ELR (cell line): ENCODE measurements at regions not wholly inside any gene's neighbourhood (a gene's known extent, or its start where the extent isn't known, plus 50 kb on each side); places are given as distances from the start of the nearest gene placed in this dataset.
A peak's percentile ranks its signal among the peaks of the same experiment; 100 is the strongest.
"Not testable (repeated sequence)": the region's sequence is repeated elsewhere in the genome, so short reads cannot be mapped to it uniquely, and the experiment has no call there.

ENCODE experiments used
- DNase-seq: peaks from one replicate; pipeline ENCODE4 v3.0.0-alpha.2; 2015; ENCODE audit warnings: low read depth

DNA sequence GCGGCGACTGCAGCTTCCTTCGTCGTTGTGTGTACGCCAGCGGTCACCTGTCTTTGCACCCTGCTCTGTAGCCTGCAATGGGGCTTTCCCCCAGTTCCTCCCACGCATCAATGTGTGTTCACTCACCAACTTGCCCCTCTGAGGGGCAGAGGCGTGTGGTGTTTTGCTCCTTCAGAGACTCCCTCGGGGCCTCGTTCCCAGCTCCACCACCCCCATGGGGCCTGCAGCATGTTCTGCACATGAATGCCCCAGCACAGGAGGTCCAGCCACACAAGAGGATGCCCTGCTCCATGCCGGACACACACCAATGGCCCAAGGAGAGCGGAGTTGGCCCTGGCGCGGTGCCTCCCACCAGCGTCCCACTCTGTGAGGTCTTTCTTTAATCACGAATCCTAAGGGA is 196.8 kb downstream of the BANP start:
- not testable (repeated sequence) for DNase-seq

DNA sequence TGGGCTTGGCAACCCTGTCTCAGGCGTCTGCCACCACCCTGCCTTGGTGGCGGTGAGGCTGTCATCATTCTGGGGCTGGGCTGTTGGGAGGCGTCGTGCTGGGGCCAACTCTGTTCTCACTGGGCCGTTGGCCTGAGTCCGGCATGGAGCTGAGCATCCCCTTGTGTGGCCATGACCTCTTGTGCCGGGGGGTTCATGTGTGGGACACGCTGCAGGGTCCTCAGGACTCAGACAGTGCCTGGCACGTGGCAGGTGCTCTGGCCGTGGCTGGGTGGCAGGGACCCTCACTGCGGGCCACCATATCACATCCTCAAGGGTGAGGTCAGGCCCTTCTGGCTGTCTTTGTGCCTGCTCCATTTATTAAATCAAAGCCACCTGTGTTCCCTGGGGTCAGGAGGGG is 197.4 kb downstream of the BANP start:
- not testable (repeated sequence) for DNase-seq

DNA sequence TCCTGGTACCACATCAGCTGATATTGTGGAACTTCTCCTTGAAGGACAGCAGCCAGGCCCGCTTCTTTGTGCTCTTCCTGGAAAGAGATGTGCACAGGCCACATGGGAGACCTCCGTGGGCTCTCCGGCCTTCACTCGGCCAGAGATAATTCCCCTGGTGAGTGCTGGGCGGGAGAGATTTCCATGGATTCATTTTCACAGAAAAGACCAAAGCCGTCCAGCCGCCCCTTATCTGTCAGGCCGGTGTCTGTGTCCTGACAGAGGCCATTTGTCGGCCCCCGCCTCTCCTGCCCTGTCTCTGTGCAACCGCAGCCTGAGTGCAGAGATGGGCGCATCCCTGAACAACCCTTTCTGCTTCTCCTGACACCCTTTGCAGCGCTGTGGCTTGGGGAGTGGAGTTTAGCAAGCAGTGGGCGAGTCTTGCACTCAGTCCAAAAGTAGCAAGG is 197.9 kb downstream of the BANP start:
- DNase-seq: not testable (repeated sequence)

DNA sequence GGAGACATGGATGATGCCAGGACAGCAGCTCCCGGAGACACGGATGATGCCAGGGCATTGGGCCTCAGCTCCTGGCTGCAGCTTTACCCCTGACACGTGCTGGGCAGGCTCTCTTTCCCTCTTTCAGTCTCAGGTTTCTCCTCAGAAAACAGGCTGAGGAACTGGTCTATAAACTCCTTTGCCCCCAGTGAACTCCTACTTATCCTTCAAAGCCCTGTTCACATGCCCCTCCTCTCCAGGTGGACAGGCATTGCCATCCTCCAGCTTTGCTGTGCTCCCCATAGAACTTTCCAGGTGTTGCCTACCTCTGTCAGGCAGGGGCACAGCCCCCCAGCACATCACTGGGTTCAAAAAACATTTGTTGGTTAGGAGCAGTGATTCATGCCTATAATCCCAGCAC is 198.4 kb downstream of the BANP start:
- DNase-seq: not testable (repeated sequence)

DNA sequence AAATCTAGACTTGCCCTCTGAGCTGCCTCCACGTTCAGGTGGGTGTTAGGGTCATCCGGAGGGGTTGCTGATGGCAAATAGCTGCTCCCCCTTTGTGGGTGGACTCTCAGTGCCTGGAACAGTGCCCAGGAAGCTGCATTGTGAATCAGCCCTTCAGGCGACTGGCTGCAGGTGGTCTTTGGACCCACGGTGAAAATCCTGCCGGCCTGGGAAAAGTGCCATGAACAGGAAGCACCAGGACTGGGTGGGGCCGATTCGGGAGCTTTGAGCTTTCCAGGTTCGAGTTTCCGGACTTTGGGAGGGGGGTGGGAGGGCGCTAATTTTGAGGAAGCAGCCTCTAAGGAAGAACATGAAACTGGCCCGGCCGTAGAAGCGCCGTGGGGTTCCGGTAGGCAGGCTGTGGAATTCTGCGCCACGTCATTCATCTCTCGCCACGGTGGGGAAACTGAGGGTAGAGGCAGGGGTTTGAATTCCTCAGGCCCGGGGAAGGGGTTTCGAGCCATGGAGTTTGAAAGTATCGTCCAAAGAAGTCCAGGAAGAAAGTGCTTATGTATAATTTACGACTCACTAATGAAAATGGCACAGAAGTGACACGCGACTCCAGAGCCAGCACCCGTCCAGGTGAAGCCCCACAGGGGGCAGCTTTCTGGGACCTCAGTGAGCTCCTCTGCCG is 199.4 kb downstream of the BANP start:
- not testable (repeated sequence) for DNase-seq

DNA sequence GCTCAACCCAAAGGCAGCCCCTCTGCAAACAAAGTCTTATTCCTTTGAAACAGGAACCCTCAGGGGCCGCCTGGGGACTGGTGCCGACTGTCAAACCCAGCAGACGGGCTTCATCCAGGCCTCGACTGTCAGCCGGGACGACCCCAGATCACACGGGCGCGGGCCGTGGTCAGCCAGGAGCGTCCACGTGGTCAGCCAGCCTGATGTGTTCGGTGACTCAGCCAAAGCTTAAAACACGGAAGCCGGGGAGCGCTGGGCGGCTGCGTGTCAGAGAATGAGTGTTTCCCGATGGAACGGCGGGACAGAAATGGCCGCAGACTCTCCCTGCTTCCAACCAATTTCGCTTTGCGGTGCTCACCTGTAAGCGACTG is 199.9 kb downstream of the BANP start:
- not testable (repeated sequence) for DNase-seq

DNA sequence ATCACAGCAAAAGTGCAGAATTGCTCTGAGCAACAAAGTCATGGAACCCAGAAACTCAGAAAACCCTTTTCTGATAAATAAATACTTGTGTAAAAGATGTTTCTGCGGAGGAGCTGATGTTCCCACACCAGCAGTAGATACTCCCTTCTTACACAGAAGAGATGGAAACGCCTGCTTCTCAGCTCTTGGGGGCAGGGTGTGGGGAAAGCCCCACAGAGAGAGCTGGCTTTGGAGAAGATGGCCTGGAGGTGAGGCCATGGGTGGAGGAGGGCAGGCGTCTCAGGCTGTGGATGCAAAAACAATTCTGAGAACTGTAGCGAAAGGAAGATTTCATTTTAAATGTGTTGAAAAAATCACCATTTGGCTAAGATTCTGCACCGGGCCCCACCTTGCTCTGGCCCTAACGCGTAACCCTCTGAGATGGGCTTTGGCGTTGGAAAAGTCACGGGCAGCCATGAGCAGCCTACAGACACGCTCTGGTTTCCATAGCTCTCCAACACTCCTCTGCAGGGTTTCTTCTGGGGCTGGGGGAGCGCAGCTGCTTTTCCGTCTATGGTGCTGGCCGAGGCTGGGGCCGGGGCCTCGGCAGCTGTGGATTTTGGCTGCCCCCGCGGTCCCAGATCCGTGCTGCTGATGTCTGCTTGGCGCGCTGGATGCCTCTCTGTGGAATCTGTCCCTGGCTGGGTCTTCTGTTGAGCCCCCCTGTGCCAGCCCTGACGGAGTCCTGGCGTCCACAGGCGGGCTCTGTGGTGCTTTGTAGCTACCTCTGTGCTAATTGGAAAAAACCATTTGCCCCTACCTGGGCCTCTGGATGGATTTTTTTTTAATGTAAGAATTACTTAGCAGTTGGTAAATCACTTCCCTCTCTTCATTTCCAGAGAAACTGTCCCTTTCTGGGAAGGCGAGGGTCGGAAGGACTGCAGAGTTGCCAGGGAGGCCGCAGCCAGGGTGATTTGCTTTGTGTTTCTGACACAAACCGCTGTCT is 200.9 kb downstream of the BANP start:
- not testable (repeated sequence) for DNase-seq

DNA sequence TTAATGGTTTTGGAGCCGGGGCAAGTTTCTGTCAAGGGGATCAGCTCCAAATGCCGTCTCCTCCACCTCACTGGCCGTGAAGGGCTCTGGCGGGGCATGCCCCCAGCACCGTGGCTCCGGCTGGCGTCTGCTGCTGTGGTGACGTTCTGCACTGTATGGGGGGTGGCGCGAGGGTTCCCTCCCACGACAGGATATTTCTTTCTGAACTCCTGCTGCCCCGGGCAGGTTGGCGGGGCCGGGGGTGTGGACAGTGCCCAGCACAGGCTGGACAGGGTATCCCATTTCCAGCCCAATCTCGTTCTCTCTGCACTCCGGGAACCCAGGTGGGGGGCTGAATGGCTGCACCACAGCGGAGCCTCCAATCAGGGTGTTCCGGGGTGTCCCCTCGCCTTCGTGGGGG is 201.6 kb downstream of the BANP start:
- DNase-seq: not testable (repeated sequence)

DNA sequence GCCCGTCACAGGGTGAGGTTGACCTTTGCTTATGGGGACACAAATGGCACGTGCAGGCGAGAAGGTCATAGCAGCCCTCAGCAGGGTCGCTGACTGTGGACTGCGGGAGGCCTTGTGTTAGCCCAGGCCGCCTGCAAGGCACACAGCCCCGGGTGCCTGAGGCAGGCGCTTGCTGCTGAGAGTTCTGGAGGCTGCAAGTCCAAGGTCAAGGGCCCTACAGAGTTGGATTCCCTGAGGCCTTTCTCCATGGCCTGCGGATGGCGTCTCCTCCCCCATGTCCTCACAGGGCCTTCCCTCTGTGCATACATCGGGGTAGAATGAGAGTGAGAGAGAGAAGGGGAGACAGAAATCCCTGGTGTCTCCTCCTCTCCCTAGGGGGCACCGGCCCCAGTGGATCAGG is 202.3 kb downstream of the BANP start:
- peak; percentile 6 for DNase-seq

DNA sequence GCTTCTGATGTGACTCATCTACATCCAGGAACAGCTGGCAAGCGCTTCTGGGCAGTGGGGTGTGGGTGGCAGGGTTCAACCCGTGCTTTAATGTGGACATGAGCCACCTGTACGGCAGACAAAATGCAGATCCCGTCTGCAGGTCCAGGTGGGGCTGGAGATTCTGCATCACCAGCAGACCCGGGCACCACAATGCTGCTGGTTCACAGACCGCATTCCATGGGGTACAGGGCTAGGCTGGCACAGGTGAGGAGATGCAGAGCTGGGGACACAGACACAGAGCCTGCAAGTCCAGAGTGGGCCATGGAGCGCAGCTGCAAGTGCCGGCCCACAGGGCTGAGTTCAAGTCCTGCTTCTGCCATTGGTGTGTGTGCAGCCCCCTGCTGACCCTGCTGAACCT is 203.7 kb downstream of the BANP start:
- DNase-seq: not testable (repeated sequence)

- not testable (repeated sequence) for DNase-seq
Observed at GRCh38 chr16:88155681-88156080, 204.4 kb downstream of the BANP start.

DNA sequence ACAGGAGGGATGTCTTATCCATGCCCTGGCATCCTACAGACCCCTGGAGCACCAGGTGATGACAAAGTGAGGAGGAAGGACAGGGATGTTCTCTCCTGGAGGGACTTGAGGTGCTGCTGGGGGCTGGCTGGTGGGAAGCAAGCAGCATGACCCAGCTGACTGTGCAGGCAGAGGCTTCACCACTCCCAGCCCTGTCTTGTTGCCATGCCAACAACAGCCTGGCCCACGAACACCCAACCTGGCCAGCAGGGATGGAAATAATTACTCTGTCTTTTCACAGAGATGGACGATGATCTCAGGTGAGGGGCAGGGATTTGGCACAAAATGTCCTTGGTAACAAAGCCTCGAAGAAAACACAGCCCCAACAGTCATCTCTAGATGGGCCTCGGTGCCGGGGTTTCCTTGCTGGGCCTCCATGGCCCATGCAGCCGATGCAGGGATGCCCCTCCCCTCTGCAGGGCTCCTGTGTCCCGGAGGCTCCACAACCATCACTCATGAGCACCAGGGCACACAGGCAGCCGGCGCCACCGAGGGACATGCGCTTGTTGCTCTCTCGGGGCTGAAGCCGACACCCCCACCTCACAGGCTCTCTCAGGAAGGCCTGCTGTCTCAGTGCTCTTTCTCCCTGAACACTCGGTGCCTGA is 205.5 kb downstream of the BANP start:
- not testable (repeated sequence) for DNase-seq

DNA sequence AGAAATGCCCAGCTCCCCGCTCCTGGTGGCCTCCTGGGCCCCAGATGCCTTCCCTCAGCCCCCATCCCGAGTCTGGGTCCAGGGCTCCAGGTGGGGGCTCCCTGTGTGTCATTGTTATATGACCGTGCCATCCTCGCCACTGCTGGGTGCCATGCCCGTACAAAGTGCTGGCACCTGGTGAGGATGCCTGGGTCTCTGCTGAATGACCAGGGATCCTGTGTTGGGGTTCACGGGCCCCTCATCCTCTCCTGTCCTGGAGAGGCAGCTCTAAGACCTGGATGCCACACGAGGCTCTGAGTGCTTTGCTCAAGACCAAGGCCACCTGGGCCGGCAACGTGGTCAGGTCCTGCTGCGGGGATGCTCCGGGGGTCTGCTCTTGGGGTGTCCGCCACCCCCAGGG is 206.5 kb downstream of the BANP start:
- DNase-seq: not testable (repeated sequence)

DNA sequence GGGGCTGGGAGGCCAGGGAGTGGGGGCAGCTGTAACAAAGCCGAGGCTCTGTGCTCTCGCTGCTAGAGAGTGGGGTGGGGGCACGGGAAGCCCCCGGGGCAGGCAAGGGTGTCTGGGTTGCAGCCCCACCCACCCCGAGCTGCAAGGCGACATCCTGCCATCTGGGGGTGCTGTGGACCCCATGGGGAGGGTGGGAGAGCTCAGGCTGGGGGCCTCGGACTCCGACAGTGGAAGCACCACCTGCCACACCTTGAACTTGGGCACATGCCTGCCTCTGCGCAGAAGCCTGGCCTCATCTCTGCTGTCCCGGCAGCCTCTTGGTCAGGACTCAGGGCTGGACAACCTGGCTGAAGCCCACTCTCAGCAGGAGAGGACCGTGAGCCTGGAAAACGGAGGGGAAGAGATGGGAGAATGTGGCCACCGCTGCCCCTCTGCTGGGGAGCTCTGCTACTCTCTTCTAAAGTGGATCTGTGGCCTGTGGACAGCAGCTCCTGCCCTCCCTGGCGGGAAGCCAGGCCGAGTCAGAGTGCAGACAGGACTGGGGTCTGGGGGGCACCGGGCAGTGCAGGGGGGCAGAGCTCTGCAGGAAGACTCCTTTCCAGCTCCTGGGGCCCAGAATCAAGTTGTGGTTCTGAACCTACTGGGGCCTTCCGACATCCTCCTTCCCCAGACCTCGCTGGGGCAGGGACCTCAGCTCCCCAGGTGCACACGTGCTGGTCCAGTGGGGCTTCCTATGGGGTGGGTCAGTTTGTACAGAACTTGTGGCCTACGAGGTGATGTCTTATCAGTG is 207.2 kb downstream of the BANP start:
- not testable (repeated sequence) for DNase-seq

GRCh38 chr16:88159046-88159896 is 208.0 kb downstream of the BANP start:
- not testable (repeated sequence) for DNase-seq

DNA sequence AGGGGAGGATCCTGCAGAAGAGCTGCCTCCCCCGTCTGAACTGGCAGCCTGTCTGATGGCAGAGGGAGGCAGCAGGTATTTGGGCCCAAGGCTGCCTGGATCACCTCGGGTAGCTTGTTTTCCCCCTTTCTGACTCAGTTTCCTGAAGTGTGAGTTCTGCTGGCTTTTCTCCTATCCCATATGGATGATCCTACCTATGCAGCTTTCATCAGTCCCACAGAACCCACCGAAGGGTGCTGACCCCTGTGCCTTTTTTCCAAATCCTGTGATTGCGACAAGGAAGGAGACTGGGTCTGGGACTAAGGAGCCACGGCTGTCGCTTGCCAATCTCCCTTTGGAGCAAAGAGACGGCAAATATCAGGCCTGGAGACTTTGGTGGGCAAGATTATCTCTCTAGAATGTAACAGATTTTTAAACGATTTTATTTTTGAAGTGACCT is 208.7 kb downstream of the BANP start:
- DNase-seq: not testable (repeated sequence)

DNA sequence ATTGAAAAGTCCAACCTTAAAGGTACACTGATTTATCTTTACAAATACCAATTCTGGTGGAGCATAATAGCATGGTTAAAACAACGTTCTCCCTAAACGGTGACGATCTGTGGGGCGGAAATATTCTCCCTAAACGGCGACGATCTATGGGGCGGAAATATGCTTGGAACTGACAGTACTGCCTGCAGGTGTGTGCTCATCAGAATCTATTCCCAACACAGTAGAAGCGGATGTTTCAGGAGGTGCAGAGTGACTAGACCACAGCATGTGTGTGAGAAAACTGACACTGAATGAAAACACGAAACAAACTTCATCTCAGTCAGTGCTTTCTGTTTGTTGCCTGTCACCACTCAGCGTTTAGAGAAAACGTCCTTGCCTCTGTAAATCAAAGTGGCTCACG is 210.0 kb downstream of the BANP start:
- DNase-seq: not testable (repeated sequence)

DNA sequence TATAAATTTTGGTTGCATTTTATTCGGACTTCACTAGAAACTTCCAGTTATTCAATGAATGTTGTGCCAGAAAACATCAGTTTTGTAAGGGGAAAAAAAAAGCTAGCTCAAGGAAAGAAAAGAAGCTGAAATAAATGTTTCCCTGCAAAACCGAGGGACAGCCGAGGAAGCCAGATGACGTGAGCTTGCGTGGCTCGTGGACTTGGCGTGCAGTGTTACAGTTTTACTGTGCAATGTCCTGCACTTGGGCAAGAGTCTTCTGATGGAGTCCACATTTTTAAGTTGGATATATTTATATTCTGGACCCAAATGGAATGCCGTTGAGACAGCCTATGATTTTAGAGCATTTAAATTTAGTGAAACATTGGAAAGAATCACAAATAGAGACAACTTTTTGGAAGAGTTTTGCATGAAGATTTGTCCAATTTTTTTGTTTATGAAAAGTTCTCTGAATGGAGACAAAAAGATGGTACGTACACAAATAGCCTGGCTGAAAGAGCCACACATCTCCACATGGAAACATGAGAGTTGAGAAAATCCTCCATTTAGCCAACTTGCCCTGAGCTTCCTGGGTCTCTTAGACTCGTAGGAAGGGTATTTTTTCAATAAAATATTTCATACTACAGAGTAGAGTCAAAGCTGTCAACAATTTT is 210.5 kb downstream of the BANP start:
- DNase-seq: not testable (repeated sequence)

DNA sequence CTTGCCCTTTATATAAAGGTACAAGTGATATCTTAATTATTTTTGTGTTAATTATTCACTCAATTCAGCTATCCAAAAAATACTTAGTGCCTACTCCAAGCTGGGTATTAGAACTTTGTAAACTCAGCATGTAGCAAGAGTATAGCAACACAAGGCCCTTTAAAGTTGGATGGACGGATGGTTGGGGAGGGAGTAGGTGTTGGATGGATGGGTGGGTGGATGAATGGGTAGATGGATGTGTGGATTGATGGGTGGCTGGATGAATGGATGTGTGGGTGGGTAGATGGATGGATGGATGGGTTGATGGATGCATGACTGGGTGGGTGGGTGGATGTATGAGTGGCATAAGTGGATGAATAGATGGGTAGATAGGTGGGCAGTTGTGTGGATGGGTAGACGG is 211.5 kb downstream of the BANP start:
- DNase-seq: not testable (repeated sequence)
